OCI-LY3 (cell line): ENCODE measurements at regions not wholly inside any gene's neighbourhood (a gene's known extent, or its start where the extent isn't known, plus 50 kb on each side); places are given as distances from the start of the nearest gene placed in this dataset.

Experiments used
- H2AFZ ChIP-seq: fragments of 200-600, 300-600 bp; shearing (Covaris generic); 2 replicates; pipeline ENCODE4 v1.6.0; 2014; ENCODE audit warnings: antibody characterized with exemption, low read depth, low read length
- H3K27ac ChIP-seq: fragments of 200-600, 300-600 bp; sonication (generic); 2 replicates; pipeline ENCODE4 v1.5.1; 2014; ENCODE audit warnings: mild to moderate bottlenecking, low read length, moderate library complexity, mixed read lengths
- H3K27me3 ChIP-seq: fragments of 200-600, 300-600 bp; sonication (generic); 2 replicates; pipeline ENCODE4 v1.6.1; 2014; ENCODE audit warnings: low read depth, low read length, mixed read lengths
- H3K36me3 ChIP-seq: fragments of 200-600, 300-600 bp; sonication (generic); replicated peaks from 2 replicates; pipeline ENCODE3; 2014; ENCODE audit warnings: low read depth, low read length, mixed read lengths
- H3K4me1 ChIP-seq: fragments of 300-600, 200-600 bp; sonication (generic); 2 replicates; pipeline ENCODE4 v1.6.1; 2014; ENCODE audit warnings: low read length, mixed read lengths
- H3K4me2 ChIP-seq: fragments of 200-600, 300-600 bp; sonication (generic); 2 replicates; pipeline ENCODE4 v1.6.1; 2014; ENCODE audit warnings: low read length, mixed read lengths
- H3K4me3 ChIP-seq: fragments of 300-600, 200-600 bp; sonication (generic); 2 replicates; pipeline ENCODE4 v1.5.1; 2014; ENCODE audit warnings: antibody characterized with exemption, mild to moderate bottlenecking, low read length, moderate library complexity
- H3K79me2 ChIP-seq: fragments of 300-600, 200-600 bp; shearing (Covaris generic); 2 replicates; pipeline ENCODE4 v1.6.1; 2014; ENCODE audit warnings: mild to moderate bottlenecking, low read length, mixed read lengths
- H3K9ac ChIP-seq: fragments of 300-600, 200-600 bp; shearing (Covaris generic); 2 replicates; pipeline ENCODE4 v1.6.0; 2014; ENCODE audit warnings: mild to moderate bottlenecking, low read length, moderate library complexity
- H3K9me3 ChIP-seq: fragments of 200-600, 300-600 bp; shearing (Covaris generic); 2 replicates; pipeline ENCODE4 v1.6.1; 2014; ENCODE audit warnings: low read length, mixed read lengths; ENCODE audit not compliant: insufficient read depth
- H4K20me1 ChIP-seq: fragments of 200-600, 300-600 bp; sonication (generic); 2 replicates; pipeline ENCODE4 v1.6.1; 2016; ENCODE audit warnings: low read length, mixed read lengths; ENCODE audit not compliant: insufficient read depth
- CTCF ChIP-seq: fragments of 200-600, 300-600 bp; sonication (generic); IDR thresholded peaks from 2 replicates; pipeline ENCODE4 v1.5.1; 2014; ENCODE audit warnings: antibody characterized with exemption, low read length, low read depth
- EZH2phosphoT487 ChIP-seq: fragments of 200-600 bp; shearing (Covaris generic); IDR thresholded peaks from 2 replicates; pipeline ENCODE4 v1.6.1; 2018; ENCODE audit warnings: antibody characterized with exemption, mixed run types, low read depth

GRCh38 chr20:55229451-55229850, 754.1 kb downstream of the DOK5 start:
- Histone ChIP-seq H3K27ac (no peak overlapping the region), H3K4me2 (no peak overlapping the region), H3K9ac (no peak overlapping the region), H3K9me3 (peaks cover 7% of the 10 kb centered on the region; the same call in 1 of the 2 replicates), H2AFZ (no peak overlapping the region), H4K20me1 (no peaks in the 10 kb centered on the region), H3K36me3 (no peaks in the 10 kb centered on the region), H3K27me3 (no peaks in the 10 kb centered on the region), H3K4me3 (no peak overlapping the region), H3K4me1 (no peaks in the 10 kb centered on the region), H3K79me2 (no peaks in the 10 kb centered on the region)
- TF ChIP-seq CTCF = no peak
- TF ChIP-seq EZH2phosphoT487 = no peak

GRCh38 chr20:55216525-55217242, 741.3 kb downstream of the DOK5 start:
- no peaks in the 10 kb centered on the region for H3K79me2 ChIP-seq
- TF ChIP-seq CTCF (no peak), EZH2phosphoT487 (no peak)
- peak overlapping the region; percentile 38 for H3K4me2 ChIP-seq
- H2AFZ ChIP-seq = 0 out of 2 replicates have a peak overlapping the region, but pooled peaks have one; percentile 5
- peaks cover 13% of the 10 kb centered on the region for H3K36me3 ChIP-seq
- H3K4me1 ChIP-seq = peaks cover 23% of the 10 kb centered on the region
- no peak overlapping the region for H3K27ac ChIP-seq
- H3K4me3 ChIP-seq = no peak overlapping the region
- H3K9me3 ChIP-seq = 0 out of 2 replicates have a peak, but pooled peaks cover 4% of the 10 kb centered on the region
- no peak overlapping the region for H3K9ac ChIP-seq
- H4K20me1 ChIP-seq = no peaks in the 10 kb centered on the region
- H3K27me3 ChIP-seq = no peaks in the 10 kb centered on the region

GRCh38 chr20:55213653-55214052, 738.3 kb downstream of the DOK5 start:
- Histone ChIP-seq H3K4me1 (peaks cover 23% of the 10 kb centered on the region), H3K27me3 (no peaks in the 10 kb centered on the region), H3K4me2 (no peak overlapping the region), H2AFZ (no peak overlapping the region), H3K36me3 (peaks cover 13% of the 10 kb centered on the region), H4K20me1 (no peaks in the 10 kb centered on the region), H3K9ac (no peak overlapping the region), H3K9me3 (0 out of 2 replicates have a peak, but pooled peaks cover 4% of the 10 kb centered on the region), H3K79me2 (no peaks in the 10 kb centered on the region), H3K4me3 (no peak overlapping the region), H3K27ac (no peak overlapping the region)
- no peak for TF ChIP-seq EZH2phosphoT487
- TF ChIP-seq CTCF = no peak

GRCh38 chr20:55211481-55211880, 736.1 kb downstream of the DOK5 start:
- H2AFZ ChIP-seq = no peak overlapping the region
- H3K4me3 ChIP-seq = no peak overlapping the region
- no peak overlapping the region for H3K9ac ChIP-seq
- no peaks in the 10 kb centered on the region for H4K20me1 ChIP-seq
- H3K4me2 ChIP-seq = no peak overlapping the region
- no peaks in the 10 kb centered on the region for H3K27me3 ChIP-seq
- TF ChIP-seq EZH2phosphoT487 (no peak), CTCF (no peak)
- no peaks in the 10 kb centered on the region for H3K79me2 ChIP-seq
- H3K4me1 ChIP-seq = peaks cover 11% of the 10 kb centered on the region
- H3K9me3 ChIP-seq = 0 out of 2 replicates have a peak, but pooled peaks cover 4% of the 10 kb centered on the region
- H3K27ac ChIP-seq = no peak overlapping the region
- peaks cover 6% of the 10 kb centered on the region for H3K36me3 ChIP-seq
